OCI-LY3 (cell line): ENCODE measurements at regions not wholly inside any gene's neighbourhood (a gene's known extent, or its start where the extent isn't known, plus 50 kb on each side); places are given as distances from the start of the nearest gene placed in this dataset.

Source experiments
- H2AFZ ChIP-seq: fragments of 200-600, 300-600 bp; shearing (Covaris generic); 2 replicates; pipeline ENCODE4 v1.6.0; 2014; ENCODE audit warnings: antibody characterized with exemption, low read depth, low read length
- H3K27ac ChIP-seq: fragments of 200-600, 300-600 bp; sonication (generic); 2 replicates; pipeline ENCODE4 v1.5.1; 2014; ENCODE audit warnings: mild to moderate bottlenecking, low read length, moderate library complexity, mixed read lengths
- H3K27me3 ChIP-seq: fragments of 200-600, 300-600 bp; sonication (generic); 2 replicates; pipeline ENCODE4 v1.6.1; 2014; ENCODE audit warnings: low read depth, low read length, mixed read lengths
- H3K36me3 ChIP-seq: fragments of 200-600, 300-600 bp; sonication (generic); replicated peaks from 2 replicates; pipeline ENCODE3; 2014; ENCODE audit warnings: low read depth, low read length, mixed read lengths
- H3K4me1 ChIP-seq: fragments of 300-600, 200-600 bp; sonication (generic); 2 replicates; pipeline ENCODE4 v1.6.1; 2014; ENCODE audit warnings: low read length, mixed read lengths
- H3K4me2 ChIP-seq: fragments of 200-600, 300-600 bp; sonication (generic); 2 replicates; pipeline ENCODE4 v1.6.1; 2014; ENCODE audit warnings: low read length, mixed read lengths
- H3K4me3 ChIP-seq: fragments of 300-600, 200-600 bp; sonication (generic); 2 replicates; pipeline ENCODE4 v1.5.1; 2014; ENCODE audit warnings: antibody characterized with exemption, mild to moderate bottlenecking, low read length, moderate library complexity
- H3K79me2 ChIP-seq: fragments of 300-600, 200-600 bp; shearing (Covaris generic); 2 replicates; pipeline ENCODE4 v1.6.1; 2014; ENCODE audit warnings: mild to moderate bottlenecking, low read length, mixed read lengths
- H3K9ac ChIP-seq: fragments of 300-600, 200-600 bp; shearing (Covaris generic); 2 replicates; pipeline ENCODE4 v1.6.0; 2014; ENCODE audit warnings: mild to moderate bottlenecking, low read length, moderate library complexity
- H3K9me3 ChIP-seq: fragments of 200-600, 300-600 bp; shearing (Covaris generic); 2 replicates; pipeline ENCODE4 v1.6.1; 2014; ENCODE audit warnings: low read length, mixed read lengths; ENCODE audit not compliant: insufficient read depth
- H4K20me1 ChIP-seq: fragments of 200-600, 300-600 bp; sonication (generic); 2 replicates; pipeline ENCODE4 v1.6.1; 2016; ENCODE audit warnings: low read length, mixed read lengths; ENCODE audit not compliant: insufficient read depth
- CTCF ChIP-seq: fragments of 200-600, 300-600 bp; sonication (generic); IDR thresholded peaks from 2 replicates; pipeline ENCODE4 v1.5.1; 2014; ENCODE audit warnings: antibody characterized with exemption, low read length, low read depth
- EZH2phosphoT487 ChIP-seq: fragments of 200-600 bp; shearing (Covaris generic); IDR thresholded peaks from 2 replicates; pipeline ENCODE4 v1.6.1; 2018; ENCODE audit warnings: antibody characterized with exemption, mixed run types, low read depth

GRCh38 chr17:65453204-65453931 lies 108.1 kb downstream of the AXIN2 start:
- H3K4me1 ChIP-seq = no peaks in the 10 kb centered on the region
- H3K36me3 ChIP-seq = no peaks in the 10 kb centered on the region
- no peak overlapping the region for H3K4me3 ChIP-seq
- no peak overlapping the region for H3K4me2 ChIP-seq
- H3K9ac ChIP-seq = no peak overlapping the region
- no peaks in the 10 kb centered on the region for H4K20me1 ChIP-seq
- TF ChIP-seq EZH2phosphoT487 = no peak
- TF ChIP-seq CTCF = no peak
- H3K9me3 ChIP-seq = no peaks in the 10 kb centered on the region
- H3K79me2 ChIP-seq = no peaks in the 10 kb centered on the region
- no peak overlapping the region for H2AFZ ChIP-seq
- H3K27ac ChIP-seq = no peak overlapping the region
- no peaks in the 10 kb centered on the region for H3K27me3 ChIP-seq

GRCh38 chr17:65449495-65449894 lies 112.0 kb downstream of the AXIN2 start:
- Histone ChIP-seq H3K9ac (no peak overlapping the region), H3K79me2 (no peaks in the 10 kb centered on the region), H2AFZ (no peak overlapping the region), H3K9me3 (no peaks in the 10 kb centered on the region), H3K4me2 (no peak overlapping the region), H3K4me1 (no peaks in the 10 kb centered on the region), H3K36me3 (no peaks in the 10 kb centered on the region), H4K20me1 (no peaks in the 10 kb centered on the region), H3K27ac (no peak overlapping the region), H3K4me3 (no peak overlapping the region), H3K27me3 (0 out of 2 replicates have a peak, but pooled peaks cover 4% of the 10 kb centered on the region)
- TF ChIP-seq EZH2phosphoT487 (no peak), CTCF (no peak)

- Histone ChIP-seq H4K20me1 (no peaks in the 10 kb centered on the region), H3K9ac (no peak overlapping the region), H3K9me3 (no peaks in the 10 kb centered on the region), H3K4me3 (no peak overlapping the region), H3K4me1 (no peaks in the 10 kb centered on the region), H3K36me3 (no peaks in the 10 kb centered on the region), H2AFZ (no peak overlapping the region), H3K27me3 (peaks cover 14% of the 10 kb centered on the region), H3K4me2 (no peak overlapping the region), H3K27ac (no peak overlapping the region), H3K79me2 (no peaks in the 10 kb centered on the region)
- no peak for TF ChIP-seq CTCF
- no peak for TF ChIP-seq EZH2phosphoT487
These were observed 113.6 kb downstream of the AXIN2 start for GRCh38 chr17:65447823-65448222.

DNA sequence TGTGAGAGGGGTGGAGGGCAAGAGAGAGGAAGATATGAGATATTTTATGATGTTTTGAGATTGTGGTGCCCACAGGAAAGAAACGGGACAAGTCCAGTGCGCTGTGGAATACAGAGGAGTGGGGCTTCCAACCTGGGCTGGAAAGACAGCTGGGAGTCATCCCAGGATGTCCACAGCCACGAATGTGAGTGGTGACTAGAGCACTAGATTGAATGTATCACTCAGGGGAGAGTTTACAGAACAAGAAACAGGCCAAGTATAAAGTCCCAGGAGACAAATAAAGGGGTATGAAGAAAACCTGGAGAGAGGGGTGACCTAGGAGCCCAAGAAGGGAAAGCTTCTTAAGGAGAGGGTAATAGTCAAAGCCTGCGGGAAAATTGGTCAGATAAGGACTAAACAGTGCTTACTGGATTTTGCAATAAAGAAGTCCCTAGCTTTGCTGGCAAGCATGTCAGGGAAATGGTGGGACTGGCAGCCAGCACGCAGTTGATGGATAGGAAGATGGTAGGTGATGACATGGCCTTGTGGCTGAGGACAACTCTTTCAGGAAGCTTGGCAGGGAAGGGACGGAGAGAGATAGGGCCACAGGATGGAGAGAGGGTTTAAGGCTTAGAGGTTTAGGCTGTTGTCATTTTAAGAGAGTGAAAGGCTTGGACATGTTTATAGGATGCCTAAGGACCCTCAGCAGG lies 114.5 kb downstream of the AXIN2 start:
- H3K4me2 ChIP-seq = no peak overlapping the region
- no peaks in the 10 kb centered on the region for H4K20me1 ChIP-seq
- no peaks in the 10 kb centered on the region for H3K79me2 ChIP-seq
- H3K4me3 ChIP-seq = no peak overlapping the region
- no peak overlapping the region for H3K9ac ChIP-seq
- no peak for TF ChIP-seq EZH2phosphoT487
- H3K27me3 ChIP-seq = peaks cover 16% of the 10 kb centered on the region
- no peaks in the 10 kb centered on the region for H3K4me1 ChIP-seq
- no peaks in the 10 kb centered on the region for H3K9me3 ChIP-seq
- H2AFZ ChIP-seq = no peak overlapping the region
- no peak overlapping the region for H3K27ac ChIP-seq
- no peaks in the 10 kb centered on the region for H3K36me3 ChIP-seq
